ENCODE measurements at regions not wholly inside any gene's neighbourhood (a gene's known extent, or its start where the extent isn't known, plus 50 kb on each side); places are given as distances from the start of the nearest gene placed in this dataset.

DNA sequence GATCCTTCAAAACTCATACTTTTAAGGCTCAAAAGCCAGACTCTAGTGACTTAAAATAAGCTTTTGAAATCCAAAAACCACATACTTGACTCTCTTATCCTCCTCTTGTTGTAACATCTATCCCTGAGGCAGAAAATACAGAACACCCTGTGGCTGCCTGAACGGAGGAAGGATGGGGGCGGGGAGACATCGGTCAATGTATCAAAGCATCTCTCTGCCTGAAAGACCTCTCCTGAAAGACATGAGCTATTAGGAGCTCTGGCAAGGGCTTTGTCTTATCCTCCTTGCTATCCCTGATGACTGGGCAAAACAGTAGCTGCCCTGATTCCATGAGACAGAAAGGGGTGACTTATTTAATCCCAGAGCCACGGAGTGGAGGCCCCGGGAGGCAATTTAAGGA is 122.4 kb downstream of the MN1 start:
- Histone ChIP-seq H4K20me1 (replicated peaks in 1 of 2; ENCODE audit: control insufficient read depth in 1 of 2, insufficient read depth in 2 of 2, low read length in 2 of 2) (peaks cover 0 to 2% of the 10 kb centered on the region in 2 experiments), H2BK15ac (ENCODE audit: low read length) (no peak overlapping the region), H4K5ac (ENCODE audit: insufficient read length, low read depth, low read length) (no peak overlapping the region), H3K27ac (ENCODE audit: low read depth, low read length) (no peak overlapping the region), H3K36me3 (ENCODE audit: control insufficient read depth in 2 of 4, insufficient read depth in 4 of 4, low read length in 3 of 4) (peaks cover 0 to 13% (median 1%) of the 10 kb centered on the region in 4 experiments; a peak in 1 of 8 replicates), H3K4ac (replicated peaks; ENCODE audit: insufficient read length, low read depth, low read length) (no peak overlapping the region), H2BK20ac (ENCODE audit: low read length) (no peak overlapping the region), H3K9me3 (ENCODE audit: insufficient read depth in 2 of 2, low read depth in 1 of 2, low read length in 1 of 2) (no peaks in the 10 kb centered on the region), H4K91ac (replicated peaks; ENCODE audit: insufficient read length, low read length) (no peak overlapping the region), H3K18ac (ENCODE audit: extremely low read depth, low read length) (no peak overlapping the region), H3K4me3 (ENCODE audit: extremely low read depth in 1 of 4, insufficient read depth in 2 of 4, low read depth in 3 of 4, low read length in 4 of 4) (no peak overlapping the region), H3K79me2 (ENCODE audit: control insufficient read depth in 1 of 2, insufficient read depth in 2 of 2, low read length in 2 of 2) (no peaks in the 10 kb centered on the region), H3K79me1 (ENCODE audit: low read depth, low read length) (peaks cover 11% of the 10 kb centered on the region), H2AFZ (ENCODE audit: low read length) (no peak overlapping the region), H3K56ac (replicated peaks; ENCODE audit: insufficient read length, low read depth, low read length) (no peak overlapping the region), H3K23ac (ENCODE audit: insufficient read length) (no peak overlapping the region), H2AK5ac (ENCODE audit: low read depth, low read length) (no peak overlapping the region), H3K23me2 (ENCODE audit: low read depth, low read length) (no peaks in the 10 kb centered on the region), H3K9ac (replicated peaks in 1 of 4; ENCODE audit: extremely low read depth in 1 of 4, low read depth in 3 of 4, low read length in 3 of 4) (no peak overlapping the region), H3K27me3 (replicated peaks in 1 of 4; ENCODE audit: control insufficient read depth in 3 of 4, extremely low read depth in 1 of 4, insufficient read depth in 3 of 4, low read length in 3 of 4) (no peaks in the 10 kb centered on the region), H2BK5ac (ENCODE audit: low read depth, low read length) (no peak overlapping the region), H4K8ac (ENCODE audit: extremely low read depth, insufficient read depth, low read length) (no peak overlapping the region), H3K4me2 (ENCODE audit: insufficient read depth in 1 of 2, low read depth in 2 of 2, low read length in 2 of 2) (no peak overlapping the region), H2BK12ac (ENCODE audit: low read depth, low read length) (no peak overlapping the region), H2BK120ac (replicated peaks; ENCODE audit: low read depth, low read length) (no peak overlapping the region), H3K14ac (ENCODE audit: insufficient read length) (no peak overlapping the region), H3K4me1 (replicated peaks in 1 of 4; ENCODE audit: control insufficient read depth in 3 of 4, insufficient read depth in 4 of 4, low read length in 3 of 4) (peaks cover 0 to 10% (median 7%) of the 10 kb centered on the region in 4 experiments; a peak in 4 of 7 replicates)
- TF ChIP-seq KDM1A (IDR thresholded peaks at IDR 0.05; ENCODE audit: borderline replicate concordance, low read length) (no peak), JUND (IDR thresholded peaks at IDR 0.05; ENCODE audit: low read length) (no peak), SP4 (IDR thresholded peaks at IDR 0.05; ENCODE audit: low read length) (no peak), SIX5 (IDR thresholded peaks at IDR 0.05; ENCODE audit: low read depth, low read length) (no peak), NANOG (IDR thresholded peaks at IDR 0.05; ENCODE audit: insufficient read depth, low read depth, low read length, poor library complexity, severe bottlenecking) (no peak), CTCF (IDR thresholded peaks at IDR 0.05; ENCODE audit: control extremely low read depth in 1 of 3, insufficient read depth in 1 of 3, low read depth in 1 of 3, low read length in 3 of 3) (no peak), POU5F1 (IDR thresholded peaks at IDR 0.05; ENCODE audit: low read depth, low read length) (no peak)
- DNase-seq (ENCODE audit: low read depth in 1 of 2, low spot score in 2 of 2), result no peak
- FAIRE-seq, result no peak
- 75% methylated on average over 5 of the region's 5 CpGs; no CpG with 5 or more reads in 1 of the 2 experiments for WGBS, 2 experiments (ENCODE audit: extremely low coverage in 1 of 2, insufficient coverage in 1 of 2, insufficient read length in 1 of 2, insufficient replicate concordance in 2 of 2, low coverage in 1 of 2, low lambda C conversion rate in 2 of 2, missing lambda C conversion rate in 1 of 2)
- ChIA-PET POLR2A (ENCODE audit: partially characterized antibody) (interaction anchor here (0.9 to 3.0 kb wide), 3 partner anchors 9 to 106 kb away, joined by 3 to 15 read pairs (median 4); no protein-coding TSS in a partner anchor), CTCF (ENCODE audit: partially characterized antibody) (interaction anchor here (1.7 to 5.6 kb wide), 4 partner anchors 12 to 923 kb away, joined by 4 to 57 read pairs (median 16); no protein-coding TSS in a partner anchor)

All from H1 (cell line).